Panc1 (cell line): ENCODE measurements at regions not wholly inside any gene's neighbourhood (a gene's known extent, or its start where the extent isn't known, plus 50 kb on each side); places are given as distances from the start of the nearest gene placed in this dataset.

ENCODE experiments used
- ATAC-seq: fragments of 200-7000 bp; cut with Tn5 transposase; 2 replicates; pipeline ENCODE4 v1.9.1; 2020; ENCODE audit warnings: mild to moderate bottlenecking, moderate library complexity
- BruUV-seq: library from RNA; stranded (reverse); fragments of 400-500 nt; replicated peaks from 2 replicates; lab custom pipeline; 2021; lab: Mats Ljungman, UMichigan
- CTCF ChIA-PET: fragments of 300-600 bp; sonication (Branson Sonifier 250); formaldehyde crosslinking; loops from one replicate; lab custom pipeline; 2022; ENCODE audit warnings: antibody characterized with exemption; lab: Charles Lee
- POLR2A ChIA-PET: fragments of 300-600 bp; sonication (Branson Sonifier 250); formaldehyde crosslinking; loops from one replicate; lab custom pipeline; 2022; ENCODE audit warnings: antibody characterized with exemption; lab: Charles Lee
- DNase-seq: peaks from one replicate; pipeline ENCODE4 v3.0.0-alpha.2; 2010; ENCODE audit warnings: low read depth, low spot score
- H3K27ac ChIP-seq: 2 replicates; pipeline ENCODE4 v1.5.1; 2011; ENCODE audit warnings: mild to moderate bottlenecking, low read length, inconsistent platforms
- H3K27me3 ChIP-seq: fragments of 200-500 bp; sonication (Bioruptor generic); 2 replicates; pipeline ENCODE4 v1.6.0; 2014; ENCODE audit warnings: low read length, inconsistent platforms; ENCODE audit not compliant: control insufficient read depth, insufficient read depth
- H3K36me3 ChIP-seq: fragments of 200-500 bp; sonication (Bioruptor generic); 2 replicates; pipeline ENCODE4 v1.5.1; 2014; ENCODE audit warnings: inconsistent platforms, mild to moderate bottlenecking, low read length, moderate library complexity; ENCODE audit not compliant: control insufficient read depth, insufficient read depth
- H3K4me1 ChIP-seq: 2 replicates; pipeline ENCODE4 v1.5.1; 2011; ENCODE audit warnings: inconsistent platforms, mild to moderate bottlenecking, low read length, moderate library complexity; ENCODE audit not compliant: control insufficient read depth, insufficient read depth
- H3K4me3 ChIP-seq, 2 experiments: 2 replicates each; pipeline ENCODE4 v1.5.1; 2011 to 2012; ENCODE audit warnings: low read depth in 2 of 2, low read length in 2 of 2, mild to moderate bottlenecking in 2 of 2, inconsistent platforms in 1 of 2, moderate library complexity in 1 of 2
- H3K9me3 ChIP-seq: fragments of 200-500 bp; sonication (Bioruptor generic); 2 replicates; pipeline ENCODE4 v1.5.1; 2014; ENCODE audit warnings: low read depth, mild to moderate bottlenecking, inconsistent platforms, low read length, moderate library complexity; ENCODE audit not compliant: control insufficient read depth, insufficient read depth
- CTCF ChIP-seq: fragments of 450-650 bp; IDR thresholded peaks from 2 replicates; pipeline ENCODE4 v1.5.1; 2017; ENCODE audit warnings: mild to moderate bottlenecking
- POLR2AphosphoS5 ChIP-seq: IDR thresholded peaks from 2 replicates; pipeline ENCODE4 v1.6.1; 2012; ENCODE audit warnings: mild to moderate bottlenecking, low read depth, low read length, moderate library complexity
- REST ChIP-seq, 2 experiments: IDR thresholded peaks; 2 replicates each; pipeline ENCODE4 v1.6.1; 2011 to 2012; ENCODE audit warnings: low read depth in 2 of 2, control low read depth in 1 of 2, low read length in 1 of 2, mild to moderate bottlenecking in 1 of 2, moderate library complexity in 1 of 2; ENCODE audit not compliant: insufficient read depth in 1 of 2
- SIN3A ChIP-seq: IDR thresholded peaks from 2 replicates; pipeline ENCODE4 v1.6.1; 2012; ENCODE audit warnings: low read depth, mild to moderate bottlenecking, low read length, moderate library complexity, borderline replicate concordance; ENCODE audit not compliant: insufficient read depth
- TCF7L2 ChIP-seq: IDR thresholded peaks from 2 replicates; pipeline ENCODE4 v1.6.1; 2011; ENCODE audit warnings: mild to moderate bottlenecking, low read depth, low read length, inconsistent platforms
- in situ Hi-C: cut with HindIII; loops from 2 replicates; pipeline ENCODE4 v1.10.0; 2016; ENCODE audit warnings: low sequenced_read_pairs, low pct_unique_long_range_greater_than_20kb
- intact Hi-C: fragments of 100-400 bp; cut with micrococcal nuclease; formaldehyde crosslinking; loops from one replicate; pipeline ENCODE4 v1.10.0; 2022; ENCODE audit not compliant: unreplicated experiment

- no peak for DNase-seq
- H3K9me3 ChIP-seq = no peaks in the 10 kb centered on the region
- ChIA-PET POLR2A (no interaction called here), CTCF (no interaction called here)
- H3K27ac ChIP-seq = no peak overlapping the region
- H3K27me3 ChIP-seq = no peaks in the 10 kb centered on the region
- intact Hi-C loops = no loop called here
- no peak for ATAC-seq
- H3K4me1 ChIP-seq = no peaks in the 10 kb centered on the region
- TF ChIP-seq POLR2AphosphoS5 = no peak
- TF ChIP-seq REST (IDR thresholded peaks at IDR 0.05; ENCODE audit: insufficient read depth in 1 of 2, low read depth in 2 of 2, low read length in 1 of 2) = no peak
- TF ChIP-seq SIN3A = no peak
- no peak for TF ChIP-seq TCF7L2
- TF ChIP-seq CTCF = no peak
- no peak overlapping the region for H3K4me3 ChIP-seq
- BruUV-seq = no TSS peak
- in situ Hi-C loops = no loop called here
- no peaks in the 10 kb centered on the region for H3K36me3 ChIP-seq
Observed at GRCh38 chr13:55661505-55661904, 1479.2 kb upstream of the PRR20A start.

GRCh38 chr13:55664178-55664577, 1476.5 kb upstream of the PRR20A start:
- no peak for DNase-seq
- TF ChIP-seq CTCF (no peak), SIN3A (no peak)
- BruUV-seq = no TSS peak

More at GRCh38 chr13:55664178-55664577, 1476.5 kb upstream of the PRR20A start:
- Histone ChIP-seq H3K9me3 (no peaks in the 10 kb centered on the region), H3K27me3 (no peaks in the 10 kb centered on the region), H3K4me3 (no peak overlapping the region), H3K4me1 (no peaks in the 10 kb centered on the region), H3K27ac (no peak overlapping the region), H3K36me3 (no peaks in the 10 kb centered on the region)
- CTCF ChIA-PET = no interaction called here
- in situ Hi-C loops = no loop called here
- intact Hi-C loops = no loop called here
- POLR2A ChIA-PET = no interaction called here
- ATAC-seq = no peak
